Stimulated activated naive CD8-positive, alpha-beta T cell treated with anti-CD3 and anti-CD28 coated beads, Interleukin-15, Interleukin-2, amounts not matched to agents 100 ng/mL and 50 ng/mL, for 24 hours (primary cell): ENCODE measurements at regions not wholly inside any gene's neighbourhood (a gene's known extent, or its start where the extent isn't known, plus 50 kb on each side); places are given as distances from the start of the nearest gene placed in this dataset.

ENCODE experiments used
- H3K27ac Mint-ChIP-seq: one replicate; pipeline ENCODE4 v1.8.0; 2021; ENCODE audit warnings: mild to moderate bottlenecking, mixed read lengths
- H3K27me3 Mint-ChIP-seq: one replicate; pipeline ENCODE4 v1.8.0; 2021; ENCODE audit warnings: mixed read lengths
- H3K36me3 Mint-ChIP-seq: one replicate; pipeline ENCODE4 v1.8.0; 2021; ENCODE audit warnings: low read depth, mixed read lengths
- H3K4me1 Mint-ChIP-seq: one replicate; pipeline ENCODE4 v1.8.0; 2021; ENCODE audit warnings: low read depth, mixed read lengths
- H3K4me3 Mint-ChIP-seq: one replicate; pipeline ENCODE4 v1.8.0; 2021; ENCODE audit warnings: mild to moderate bottlenecking, mixed read lengths
- H3K9me3 Mint-ChIP-seq: one replicate; pipeline ENCODE4 v1.8.0; 2021; ENCODE audit warnings: mixed read lengths

- Mint-ChIP-seq H3K27ac (no peak overlapping the region), H3K9me3 (no peaks in the 10 kb centered on the region), H3K27me3 (peaks cover 19% of the 10 kb centered on the region), H3K4me1 (no peaks in the 10 kb centered on the region), H3K36me3 (no peaks in the 10 kb centered on the region), H3K4me3 (no peak overlapping the region)
Observed at GRCh38 chr2:238689871-238690389, 158.0 kb upstream of the TWIST2 start.

GRCh38 chr2:238690511-238690910 is 157.4 kb upstream of the TWIST2 start:
- H3K36me3 Mint-ChIP-seq, result no peaks in the 10 kb centered on the region
- no peak overlapping the region for H3K27ac Mint-ChIP-seq
- peaks cover 19% of the 10 kb centered on the region for H3K27me3 Mint-ChIP-seq
- no peaks in the 10 kb centered on the region for H3K4me1 Mint-ChIP-seq
- no peaks in the 10 kb centered on the region for H3K9me3 Mint-ChIP-seq
- H3K4me3 Mint-ChIP-seq, result no peak overlapping the region

GRCh38 chr2:238691596-238692491 is 156.0 kb upstream of the TWIST2 start:
- no peaks in the 10 kb centered on the region for H3K36me3 Mint-ChIP-seq
- H3K27me3 Mint-ChIP-seq, result peaks cover 14% of the 10 kb centered on the region
- no peaks in the 10 kb centered on the region for H3K9me3 Mint-ChIP-seq
- no peaks in the 10 kb centered on the region for H3K4me1 Mint-ChIP-seq
- H3K27ac Mint-ChIP-seq, result no peak overlapping the region
- no peak overlapping the region for H3K4me3 Mint-ChIP-seq

- H3K27me3 Mint-ChIP-seq, result peaks cover 14% of the 10 kb centered on the region
- no peak overlapping the region for H3K27ac Mint-ChIP-seq
- H3K36me3 Mint-ChIP-seq, result no peaks in the 10 kb centered on the region
- no peaks in the 10 kb centered on the region for H3K9me3 Mint-ChIP-seq
- H3K4me3 Mint-ChIP-seq, result no peak overlapping the region
- no peaks in the 10 kb centered on the region for H3K4me1 Mint-ChIP-seq
Observed at GRCh38 chr2:238692562-238692961, 155.3 kb upstream of the TWIST2 start.

GRCh38 chr2:238693337-238694093 is 154.4 kb upstream of the TWIST2 start:
- H3K27me3 Mint-ChIP-seq, result peaks cover 8% of the 10 kb centered on the region
- no peak overlapping the region for H3K27ac Mint-ChIP-seq
- no peak overlapping the region for H3K4me3 Mint-ChIP-seq
- H3K4me1 Mint-ChIP-seq, result no peaks in the 10 kb centered on the region
- H3K36me3 Mint-ChIP-seq, result no peaks in the 10 kb centered on the region
- no peaks in the 10 kb centered on the region for H3K9me3 Mint-ChIP-seq

- H3K27me3 Mint-ChIP-seq, result peaks cover 3% of the 10 kb centered on the region
- no peaks in the 10 kb centered on the region for H3K9me3 Mint-ChIP-seq
- no peak overlapping the region for H3K4me3 Mint-ChIP-seq
- H3K27ac Mint-ChIP-seq, result no peak overlapping the region
- no peaks in the 10 kb centered on the region for H3K36me3 Mint-ChIP-seq
- H3K4me1 Mint-ChIP-seq, result no peaks in the 10 kb centered on the region
Observed at GRCh38 chr2:238694136-238694755, 153.6 kb upstream of the TWIST2 start.

- no peaks in the 10 kb centered on the region for H3K4me1 Mint-ChIP-seq
- H3K27ac Mint-ChIP-seq, result no peak overlapping the region
- no peaks in the 10 kb centered on the region for H3K9me3 Mint-ChIP-seq
- no peaks in the 10 kb centered on the region for H3K27me3 Mint-ChIP-seq
- no peak overlapping the region for H3K4me3 Mint-ChIP-seq
- no peaks in the 10 kb centered on the region for H3K36me3 Mint-ChIP-seq
Observed at GRCh38 chr2:238694922-238695321, 153.0 kb upstream of the TWIST2 start.

GRCh38 chr2:238695538-238695937 is 152.3 kb upstream of the TWIST2 start:
- Mint-ChIP-seq H3K4me3 (no peak overlapping the region), H3K27ac (no peak overlapping the region), H3K27me3 (no peaks in the 10 kb centered on the region), H3K36me3 (no peaks in the 10 kb centered on the region), H3K9me3 (no peaks in the 10 kb centered on the region), H3K4me1 (no peaks in the 10 kb centered on the region)

- Mint-ChIP-seq H3K4me1 (no peaks in the 10 kb centered on the region), H3K27ac (no peak overlapping the region), H3K4me3 (no peak overlapping the region), H3K9me3 (no peaks in the 10 kb centered on the region), H3K36me3 (no peaks in the 10 kb centered on the region), H3K27me3 (no peaks in the 10 kb centered on the region)
Observed at GRCh38 chr2:238696331-238696730, 151.6 kb upstream of the TWIST2 start.

GRCh38 chr2:238696786-238697185 is 151.1 kb upstream of the TWIST2 start:
- no peak overlapping the region for H3K4me3 Mint-ChIP-seq
- no peaks in the 10 kb centered on the region for H3K36me3 Mint-ChIP-seq
- no peak overlapping the region for H3K27ac Mint-ChIP-seq
- H3K4me1 Mint-ChIP-seq, result no peaks in the 10 kb centered on the region
- no peaks in the 10 kb centered on the region for H3K27me3 Mint-ChIP-seq
- no peaks in the 10 kb centered on the region for H3K9me3 Mint-ChIP-seq

GRCh38 chr2:238697193-238698071 is 150.5 kb upstream of the TWIST2 start:
- H3K27me3 Mint-ChIP-seq, result no peaks in the 10 kb centered on the region
- no peak overlapping the region for H3K27ac Mint-ChIP-seq
- H3K4me1 Mint-ChIP-seq, result no peaks in the 10 kb centered on the region
- no peak overlapping the region for H3K4me3 Mint-ChIP-seq
- H3K9me3 Mint-ChIP-seq, result no peaks in the 10 kb centered on the region
- no peaks in the 10 kb centered on the region for H3K36me3 Mint-ChIP-seq

- Mint-ChIP-seq H3K36me3 (no peaks in the 10 kb centered on the region), H3K9me3 (no peaks in the 10 kb centered on the region), H3K4me1 (no peaks in the 10 kb centered on the region), H3K27ac (no peak overlapping the region), H3K27me3 (no peaks in the 10 kb centered on the region), H3K4me3 (no peak overlapping the region)
Observed at GRCh38 chr2:238698072-238698352, 149.9 kb upstream of the TWIST2 start.

GRCh38 chr2:238698451-238699306 is 149.2 kb upstream of the TWIST2 start:
- H3K36me3 Mint-ChIP-seq, result no peaks in the 10 kb centered on the region
- H3K4me3 Mint-ChIP-seq, result no peak overlapping the region
- H3K27ac Mint-ChIP-seq, result no peak overlapping the region
- no peaks in the 10 kb centered on the region for H3K4me1 Mint-ChIP-seq
- no peaks in the 10 kb centered on the region for H3K9me3 Mint-ChIP-seq
- no peaks in the 10 kb centered on the region for H3K27me3 Mint-ChIP-seq
